Thyroid gland (tissue), 4 donors: ENCODE measurements at regions not wholly inside any gene's neighbourhood (a gene's known extent, or its start where the extent isn't known, plus 50 kb on each side); places are given as distances from the start of the nearest gene placed in this dataset.
"Not testable (repeated sequence)": the region's sequence is repeated elsewhere in the genome, so short reads cannot be mapped to it uniquely, and the experiment has no call there.

Experiments used
- DNase-seq, 2 donors: peaks; one replicate each; pipeline ENCODE4 v3.0.0-alpha.2; 2019
- H3K27ac ChIP-seq, 3 donors: fragments of 200-600 bp; sonication (generic); 1 replicate in 2 of 3; 2 replicates in 1 of 3; pipeline ENCODE4 v1.5.1; 2016 to 2019; ENCODE audit warnings: mild to moderate bottlenecking in 1 of 3, moderate library complexity in 1 of 3
- H3K27me3 ChIP-seq: fragments of 200-600 bp; sonication (generic); one replicate; pipeline ENCODE4 v1.5.1; 2019
- H3K36me3 ChIP-seq, 2 donors: fragments of 200-600 bp; sonication (generic); one replicate each; pipeline ENCODE4 v1.5.1; 2016 to 2019
- H3K4me1 ChIP-seq, 2 donors: fragments of 200-600 bp; sonication (generic); one replicate each; pipeline ENCODE4 v1.5.1; 2017 to 2019
- H3K4me3 ChIP-seq, 3 donors: fragments of 200-600 bp; sonication (generic); replicated peaks in 1 of 3; 1 replicate in 2 of 3; 2 replicates in 1 of 3; pipeline ENCODE4 v1.5.1; 2016; ENCODE audit warnings: mild to moderate bottlenecking in 1 of 3
- H3K9me3 ChIP-seq: fragments of 200-600 bp; sonication (generic); one replicate; pipeline ENCODE4 v1.5.1; 2017
- CTCF ChIP-seq, 6 experiments: fragments of 200-600 bp in 3 of 6; fragments of 450-650 bp in 3 of 6; sonication (generic) in 3 of 6; IDR thresholded peaks; one replicate each; pipeline ENCODE4 v1.5.1; 2016 to 2019; ENCODE audit warnings: antibody characterized with exemption in 6 of 6, mild to moderate bottlenecking in 2 of 6, inconsistent platforms in 1 of 6, moderate library complexity in 1 of 6
- POLR2A ChIP-seq, 2 donors: fragments of 450-650 bp; IDR thresholded peaks; one replicate each; pipeline ENCODE4 v1.6.1; 2017; ENCODE audit warnings: antibody characterized with exemption in 2 of 2, mild to moderate bottlenecking in 2 of 2, moderate library complexity in 1 of 2
- WGBS, 2 donors: methylation state at CpG; one replicate each; pipeline ENCODE4 v1.1.5; 2017; 5-methylcytosine and 5-hydroxymethylcytosine counted together
- intact Hi-C: fragments of 100-400 bp; cut with DNase I; formaldehyde crosslinking; loops from one replicate; pipeline ENCODE4 v1.15.1; 2023

GRCh38 chr9:113740508-113741500 is 135.3 kb upstream of the ZNF618 start:
- H3K36me3 ChIP-seq, intact Hi-C loops, H3K27ac ChIP-seq, DNase-seq, H3K27me3 ChIP-seq, H3K4me1 ChIP-seq, H3K4me3 ChIP-seq, H3K9me3 ChIP-seq: not testable (repeated sequence)
- WGBS, 2 donors = 41 to 50% methylated on average over 8 of the region's 8 CpGs

- Histone ChIP-seq H3K27ac (no peak overlapping the region), H3K27me3 (no peaks in the 10 kb centered on the region), H3K36me3 (no peaks in the 10 kb centered on the region), H3K4me3 (no peak overlapping the region), H3K9me3 (no peaks in the 10 kb centered on the region), H3K4me1 (no peaks in the 10 kb centered on the region)
- intact Hi-C loops = no loop called here
- DNase-seq = no peak
- WGBS, 2 donors = 82 to 86% methylated on average over 12 of the region's 12 CpGs
- no peak for TF ChIP-seq POLR2A (IDR thresholded peaks at IDR 0.05)
- TF ChIP-seq CTCF (IDR thresholded peaks at IDR 0.05) = no peak
Observed at GRCh38 chr9:113741886-113742854, 133.9 kb upstream of the ZNF618 start.

- H3K9me3 ChIP-seq = no peaks in the 10 kb centered on the region
- H3K4me1 ChIP-seq = no peaks in the 10 kb centered on the region
- intact Hi-C loops = no loop called here
- H3K4me3 ChIP-seq = no peak overlapping the region
- no peaks in the 10 kb centered on the region for H3K36me3 ChIP-seq
- DNase-seq = no peak
- TF ChIP-seq POLR2A (IDR thresholded peaks at IDR 0.05) (no peak), CTCF (IDR thresholded peaks at IDR 0.05) (no peak)
- no peak overlapping the region for H3K27ac ChIP-seq
- 89% methylated on average over 6 of the region's 6 CpGs for WGBS, 2 donors
- no peaks in the 10 kb centered on the region for H3K27me3 ChIP-seq
Observed at GRCh38 chr9:113742878-113743277, 133.2 kb upstream of the ZNF618 start.

GRCh38 chr9:113746486-113746885 is 129.6 kb upstream of the ZNF618 start:
- WGBS, 2 donors = 81 to 83% methylated on average over 4 of the region's 4 CpGs
- Histone ChIP-seq H3K36me3 (no peaks in the 10 kb centered on the region), H3K27me3 (no peaks in the 10 kb centered on the region), H3K9me3 (no peaks in the 10 kb centered on the region), H3K4me3 (no peak overlapping the region), H3K4me1 (no peaks in the 10 kb centered on the region), H3K27ac (no peak overlapping the region)
- DNase-seq = no peak
- no peak for TF ChIP-seq CTCF (IDR thresholded peaks at IDR 0.05)
- TF ChIP-seq POLR2A (IDR thresholded peaks at IDR 0.05) = no peak
- intact Hi-C loops = no loop called here

- no peaks in the 10 kb centered on the region for H3K4me1 ChIP-seq
- intact Hi-C loops = no loop called here
- no peaks in the 10 kb centered on the region for H3K36me3 ChIP-seq
- no peaks in the 10 kb centered on the region for H3K9me3 ChIP-seq
- no peak overlapping the region for H3K4me3 ChIP-seq
- TF ChIP-seq CTCF (IDR thresholded peaks at IDR 0.05) (no peak), POLR2A (IDR thresholded peaks at IDR 0.05) (no peak)
- no peaks in the 10 kb centered on the region for H3K27me3 ChIP-seq
- DNase-seq = no peak
- H3K27ac ChIP-seq = no peak overlapping the region
Observed at GRCh38 chr9:113748135-113748534, 128.0 kb upstream of the ZNF618 start.
